D721Med (cell line): ENCODE measurements at regions not wholly inside any gene's neighbourhood (a gene's known extent, or its start where the extent isn't known, plus 50 kb on each side); places are given as distances from the start of the nearest gene placed in this dataset.
"Not testable (repeated sequence)": the region's sequence is repeated elsewhere in the genome, so short reads cannot be mapped to it uniquely, and the experiment has no call there.

ENCODE experiments used
- DNase-seq: peaks from one replicate; pipeline ENCODE4 v3.0.0; 2011; ENCODE audit warnings: low spot score; ENCODE audit not compliant: insufficient read length
- FAIRE-seq: peaks from 2 replicates; lab custom pipeline; 2011; peaks lifted over from hg19 to GRCh38; lab: Jason Lieb, UNC
- CTCF ChIP-seq: IDR thresholded peaks from 2 replicates; pipeline ENCODE4 v1.5.1; 2012; ENCODE audit warnings: mild to moderate bottlenecking, control low read depth; ENCODE audit not compliant: insufficient read depth; ENCODE audit errors: missing control alignments

DNA sequence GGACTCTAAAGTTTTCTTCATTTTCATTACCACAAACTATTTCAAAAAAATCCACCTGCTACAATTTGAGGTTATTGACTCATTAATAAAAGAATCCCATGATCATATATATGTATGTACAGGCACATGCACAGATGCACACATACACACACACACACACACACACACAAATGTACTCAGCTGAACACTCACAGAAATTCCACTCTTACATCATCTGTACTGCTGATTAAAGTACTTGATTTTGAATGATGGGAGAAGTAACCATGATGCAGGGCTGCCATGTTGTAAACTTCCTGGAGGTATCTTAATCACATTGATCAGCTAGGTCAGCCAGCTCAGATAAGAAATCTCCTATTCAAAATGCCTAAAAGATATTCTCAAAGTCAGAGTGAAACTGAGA lies 1313.2 kb upstream of the NRXN1 start:
- no peak for TF ChIP-seq CTCF
- DNase-seq, result no peak
- FAIRE-seq, result no peak

DNA sequence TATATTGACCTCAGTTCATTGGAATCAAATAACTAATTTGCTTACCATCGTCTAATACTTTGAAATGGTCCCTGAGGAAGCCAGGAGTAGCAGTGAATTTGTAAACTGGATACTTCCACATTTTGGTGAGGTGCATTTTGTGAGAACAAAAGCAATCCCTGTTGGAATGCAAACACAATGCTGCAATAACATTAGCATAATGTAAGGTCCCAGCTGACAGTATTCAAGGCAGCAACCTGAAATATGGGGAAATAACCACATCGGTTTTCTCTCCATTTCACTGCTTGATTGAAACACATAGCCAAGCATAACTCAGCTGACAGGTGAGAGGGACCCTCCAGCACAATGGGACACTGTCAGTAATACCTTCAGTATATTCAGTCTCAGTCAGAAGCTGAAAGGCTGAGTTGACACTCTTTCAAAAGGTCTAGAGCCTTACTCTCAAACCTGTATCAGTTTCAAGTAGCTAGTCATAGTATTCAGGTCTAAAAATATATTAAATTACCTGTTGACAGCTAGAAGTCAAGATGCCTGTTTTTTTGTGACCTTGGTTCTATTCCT lies 1311.9 kb upstream of the NRXN1 start:
- no peak for DNase-seq
- FAIRE-seq, result no peak
- no peak for TF ChIP-seq CTCF

GRCh38 chr2:52343010-52343409 lies 1311.1 kb upstream of the NRXN1 start:
- no peak for FAIRE-seq
- DNase-seq, result no peak
- no peak for TF ChIP-seq CTCF

- FAIRE-seq (no peak), DNase-seq (no peak)
- no peak for TF ChIP-seq CTCF
Observed at GRCh38 chr2:52342458-52342857, 1310.5 kb upstream of the NRXN1 start.

- FAIRE-seq (no peak), DNase-seq (no peak)
- no peak for TF ChIP-seq CTCF
Observed at GRCh38 chr2:52341732-52342131, 1309.8 kb upstream of the NRXN1 start.

- TF ChIP-seq CTCF, result no peak
- FAIRE-seq (no peak), DNase-seq (no peak)
Observed at GRCh38 chr2:52340171-52340570, 1308.2 kb upstream of the NRXN1 start.

DNA sequence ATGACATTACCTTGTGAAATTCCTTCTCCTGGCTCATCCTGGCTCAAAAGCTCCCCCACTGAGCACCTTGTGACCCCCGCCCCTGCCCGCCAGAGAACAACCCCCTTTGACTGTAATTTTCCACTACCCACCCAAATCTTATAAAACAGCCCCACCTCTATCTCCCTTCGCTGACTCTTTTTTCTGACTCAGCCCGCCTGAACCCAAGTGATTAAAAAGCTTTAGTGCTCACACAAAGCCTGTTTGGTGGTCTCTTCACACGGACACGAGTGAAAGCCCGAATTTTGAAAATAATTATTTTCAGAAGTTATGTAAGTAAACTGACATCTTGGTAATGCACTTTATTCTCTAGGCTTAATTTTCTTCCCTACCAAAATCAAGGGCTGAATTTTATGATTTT lies 1305.9 kb upstream of the NRXN1 start:
- not testable (repeated sequence) for FAIRE-seq, DNase-seq

DNA sequence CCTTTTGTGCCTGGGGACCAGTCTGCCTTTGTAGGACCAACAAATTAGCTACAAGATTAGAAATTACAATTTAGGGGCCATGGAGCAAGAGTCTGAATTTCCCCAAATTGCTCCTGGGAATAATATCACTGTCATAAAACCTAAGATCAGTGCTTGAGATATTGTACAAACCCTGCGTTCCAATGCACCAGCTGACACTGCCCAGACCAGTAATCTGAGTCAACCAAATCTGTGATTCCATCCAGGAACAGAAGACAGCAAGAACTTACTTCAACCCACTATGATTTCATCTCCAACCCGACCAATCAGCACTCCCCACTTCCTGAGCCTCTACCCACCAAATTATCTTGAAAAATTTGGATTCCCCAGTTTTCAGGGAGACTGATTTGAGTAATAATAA lies 1305.0 kb upstream of the NRXN1 start:
- FAIRE-seq, result no peak
- TF ChIP-seq CTCF, result no peak
- no peak for DNase-seq
